GM12892 (cell line): ENCODE measurements at regions not wholly inside any gene's neighbourhood (a gene's known extent, or its start where the extent isn't known, plus 50 kb on each side); places are given as distances from the start of the nearest gene placed in this dataset.
"Not testable (repeated sequence)": the region's sequence is repeated elsewhere in the genome, so short reads cannot be mapped to it uniquely, and the experiment has no call there.

Experiments used
- POLR2A ChIP-seq: IDR thresholded peaks from 2 replicates; pipeline ENCODE4 v1.6.1; 2011; ENCODE audit warnings: low read depth, low read length, control low read depth
- POLR2AphosphoS5 ChIP-seq: IDR thresholded peaks from 2 replicates; pipeline ENCODE4 v1.6.1; 2011; ENCODE audit warnings: low read depth, low read length, control low read depth
- TAF1 ChIP-seq: IDR thresholded peaks from 2 replicates; pipeline ENCODE4 v1.6.1; 2011; ENCODE audit warnings: low read depth, mild to moderate bottlenecking, control low read depth, low read length, borderline replicate concordance

DNA sequence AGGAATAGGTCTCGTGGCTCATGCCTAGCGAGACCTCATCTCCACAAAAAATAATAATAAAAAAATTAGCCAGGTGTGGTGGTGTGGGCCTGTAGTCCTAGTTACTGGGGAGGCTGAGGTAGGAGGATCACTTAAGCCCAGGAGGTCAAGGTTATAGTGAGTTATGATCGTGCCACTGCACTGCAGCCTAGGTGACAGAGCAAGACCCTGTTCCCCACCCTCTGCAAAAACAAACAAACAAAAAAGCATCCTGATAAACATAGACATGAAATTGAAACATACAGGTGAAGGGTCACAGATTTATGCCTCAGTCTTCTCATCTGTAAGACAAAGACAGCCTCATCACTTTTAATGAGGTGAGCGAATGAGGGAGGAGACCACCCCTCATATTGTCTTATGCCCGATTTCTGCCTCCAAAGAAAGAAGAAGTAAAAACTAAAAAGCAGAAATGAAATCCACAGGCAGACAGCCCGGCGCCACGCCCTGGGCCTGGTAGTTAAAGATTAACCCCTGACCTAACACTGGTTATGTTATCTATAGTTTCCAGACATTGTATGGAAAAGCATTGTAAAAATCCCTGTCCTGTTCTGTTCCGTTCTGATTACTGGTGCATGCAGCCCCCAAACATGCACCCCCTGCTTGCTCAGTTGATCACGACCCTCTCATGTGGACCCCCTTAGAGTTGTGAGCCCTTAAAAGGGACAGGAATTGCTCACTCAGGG is 138.5 kb downstream of the OR2B2 start:
- not testable (repeated sequence) for TF ChIP-seq POLR2AphosphoS5, POLR2A, TAF1
